Left renal pelvis (tissue), 4 donors: ENCODE measurements at regions not wholly inside any gene's neighbourhood (a gene's known extent, or its start where the extent isn't known, plus 50 kb on each side); places are given as distances from the start of the nearest gene placed in this dataset.
A peak's percentile ranks its signal among the peaks of the same experiment; 100 is the strongest.

ENCODE experiments used
- DNase-seq, 4 donors: peaks; one replicate each; pipeline ENCODE4 v3.0.0-alpha.2; 2013; ENCODE audit warnings: low read depth in 4 of 4, low spot score in 3 of 4

DNA sequence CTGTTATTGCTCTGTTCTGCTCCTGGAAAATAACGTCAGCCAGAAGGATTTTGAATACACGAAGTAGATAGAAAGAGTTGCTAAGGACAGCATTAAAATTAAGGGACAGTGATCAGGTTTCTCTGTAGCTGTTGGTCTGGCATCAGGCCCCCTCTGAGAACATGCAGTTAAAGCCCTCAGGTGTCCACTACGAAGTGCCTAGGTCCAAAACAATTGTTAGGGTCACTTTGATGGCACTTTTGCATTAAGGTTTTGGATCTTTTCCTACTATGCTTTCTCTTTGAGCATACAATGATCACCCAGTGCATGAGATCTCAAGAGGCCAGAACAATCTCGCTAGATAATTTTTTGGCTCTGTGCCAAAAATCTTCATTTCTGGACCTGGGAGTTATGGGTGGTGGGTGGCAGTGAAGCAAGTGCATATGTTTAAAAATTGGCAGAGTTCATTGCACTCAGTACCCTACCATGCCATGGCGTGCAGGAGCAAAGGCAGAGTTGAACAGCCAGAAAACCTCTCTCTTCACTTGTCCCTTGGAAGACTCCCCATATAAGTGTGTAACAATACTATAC lies 797.6 kb downstream of the ROBO2 start:
- no peak for DNase-seq

DNA sequence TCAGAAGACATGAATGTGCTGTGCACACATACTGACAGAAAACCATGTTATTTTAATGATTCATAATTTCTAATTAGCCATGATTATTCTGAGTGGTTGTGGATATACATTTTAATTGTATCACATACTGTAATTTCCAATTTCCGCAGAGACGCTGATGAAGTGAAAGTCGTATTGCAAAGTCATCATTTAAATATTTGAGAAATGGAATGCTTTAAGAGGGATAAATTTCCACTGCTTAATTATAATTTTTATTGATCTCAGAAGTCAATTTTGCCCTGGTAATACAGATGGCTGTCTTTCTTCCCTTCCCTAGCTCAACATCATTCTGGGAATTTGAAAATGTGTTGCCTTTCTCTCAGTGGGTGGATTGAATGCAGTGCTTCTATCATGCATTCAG lies 819.3 kb downstream of the ROBO2 start:
- DNase-seq = no peak

DNA sequence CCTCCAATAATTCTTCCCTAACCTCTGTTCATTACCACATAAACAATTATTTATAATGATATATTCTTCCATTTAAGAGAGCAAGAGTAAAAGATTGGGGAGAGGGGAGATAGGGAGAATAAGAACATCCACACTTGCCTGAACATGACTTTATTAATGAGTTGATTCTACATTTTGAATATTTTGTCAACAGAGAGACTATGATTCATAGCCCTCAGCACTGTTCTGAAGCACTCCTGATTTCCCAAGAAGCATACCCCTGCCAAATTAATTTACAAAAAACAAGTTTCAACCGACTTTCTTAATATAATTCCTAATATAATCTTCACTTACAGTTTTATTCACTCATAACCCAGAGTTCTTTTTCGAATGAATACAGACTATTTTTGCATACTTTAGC lies 828.8 kb downstream of the ROBO2 start:
- no peak for DNase-seq

DNA sequence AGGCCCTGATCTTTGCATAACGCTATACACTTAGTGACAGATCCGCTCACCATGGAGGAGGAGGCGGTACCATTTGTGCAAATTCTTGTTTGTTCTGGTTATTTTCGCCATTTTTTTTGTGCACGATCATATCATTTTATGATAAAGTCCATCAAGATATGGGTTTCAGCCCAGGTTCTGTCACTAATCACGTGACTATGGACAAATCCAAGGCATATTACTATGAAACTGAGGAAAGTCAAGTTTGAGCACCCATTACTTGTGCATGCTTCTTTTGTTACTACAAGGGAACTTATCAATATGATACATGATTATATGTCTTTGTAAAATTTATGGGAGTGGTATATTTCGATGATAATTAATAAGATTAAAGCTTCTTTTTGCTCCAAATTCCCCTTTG lies 829.5 kb downstream of the ROBO2 start:
- DNase-seq = no peak

DNA sequence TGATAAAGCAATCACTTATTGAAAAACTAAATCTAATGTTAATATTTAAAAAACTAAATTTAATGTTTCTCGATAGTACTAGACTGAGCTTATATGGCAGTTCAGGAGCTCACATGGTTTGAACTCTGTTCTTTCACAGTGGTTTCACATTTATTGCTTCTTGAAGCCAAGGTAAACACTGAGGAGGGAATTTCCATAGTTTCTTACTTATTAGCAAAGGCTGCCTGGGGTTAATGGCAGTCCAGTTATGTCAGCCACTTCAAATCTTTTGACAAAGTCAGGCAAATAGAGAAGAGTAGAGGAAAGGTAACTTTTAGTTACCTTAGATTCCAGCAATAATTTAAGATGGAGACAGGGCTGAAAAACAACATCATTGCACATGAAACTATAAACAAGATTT lies 831.5 kb downstream of the ROBO2 start:
- no peak for DNase-seq

DNA sequence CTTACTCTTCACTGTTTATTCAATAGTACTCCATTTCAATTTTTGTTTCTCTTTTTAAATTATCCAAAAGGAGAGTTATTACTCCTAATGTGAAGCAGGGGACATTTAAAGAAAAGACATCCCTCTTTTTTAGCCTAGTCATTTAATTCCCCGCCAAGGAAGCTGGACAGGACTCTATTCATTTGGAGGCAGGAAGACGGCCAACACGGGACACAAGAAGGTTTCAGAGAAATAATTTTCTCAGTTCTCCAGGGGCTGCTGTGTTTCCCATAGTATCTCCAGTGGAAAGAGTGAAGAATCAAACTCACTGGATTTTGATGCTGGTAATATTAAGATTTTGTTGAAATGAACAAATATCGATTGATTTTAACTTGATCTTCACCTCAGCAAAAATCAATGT lies 833.7 kb downstream of the ROBO2 start:
- no peak for DNase-seq

DNA sequence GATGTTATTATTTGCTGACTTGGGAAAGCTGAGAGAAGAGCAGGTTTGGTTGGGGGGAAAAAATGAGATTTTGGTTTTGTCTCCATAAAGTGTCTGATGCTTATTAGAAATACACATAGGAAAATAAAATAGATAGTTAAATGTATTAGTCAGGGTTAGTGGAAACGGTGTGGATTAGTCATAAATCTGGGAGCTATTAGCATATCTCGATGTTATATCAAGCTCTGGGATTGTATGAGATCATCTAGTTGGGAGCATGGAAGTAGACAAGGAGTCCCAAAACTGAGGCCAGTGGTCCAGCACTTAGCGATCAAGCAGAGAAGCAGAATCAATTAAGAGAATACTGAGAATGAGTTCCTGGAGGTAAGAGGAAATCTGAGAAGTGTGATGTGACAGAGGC lies 845.5 kb downstream of the ROBO2 start:
- no peak for DNase-seq

DNA sequence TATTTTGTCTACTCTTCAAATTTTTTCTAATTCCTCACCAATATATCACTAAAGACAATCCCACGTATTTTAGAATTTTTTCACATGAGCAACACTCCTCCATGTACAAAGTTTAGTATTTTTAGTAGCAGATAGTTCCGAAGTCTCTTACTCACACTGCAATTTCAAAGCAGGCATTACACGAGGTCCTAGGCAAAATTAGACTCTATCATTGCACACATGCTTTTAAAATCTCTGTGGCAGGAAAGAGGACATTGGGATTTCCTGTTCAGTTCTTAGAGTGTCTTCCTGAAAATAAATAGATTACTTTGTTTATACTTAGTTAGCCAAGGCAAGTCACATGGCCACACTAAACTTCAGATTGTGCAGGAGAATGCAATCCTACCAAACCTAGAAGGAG lies 847.7 kb downstream of the ROBO2 start:
- no peak for DNase-seq

DNA sequence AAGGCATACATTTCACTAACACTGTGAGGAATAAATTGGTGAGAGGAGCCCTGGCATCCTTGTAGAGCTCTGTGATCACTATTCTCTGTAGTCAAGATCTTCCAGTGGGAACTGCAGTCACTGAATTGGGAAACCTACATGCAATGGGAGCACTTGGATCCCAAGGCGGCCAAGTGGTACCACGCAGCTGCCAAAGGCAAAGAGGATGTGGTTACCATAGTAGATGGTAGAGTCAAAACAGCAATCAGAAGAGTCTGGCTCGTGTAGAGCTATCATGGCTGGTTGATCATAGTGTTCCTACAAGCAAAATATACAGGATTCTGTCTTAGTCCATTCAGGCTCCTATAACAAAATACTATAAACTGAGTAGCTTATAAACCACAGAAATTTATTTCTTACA lies 849.7 kb downstream of the ROBO2 start:
- DNase-seq = no peak

DNA sequence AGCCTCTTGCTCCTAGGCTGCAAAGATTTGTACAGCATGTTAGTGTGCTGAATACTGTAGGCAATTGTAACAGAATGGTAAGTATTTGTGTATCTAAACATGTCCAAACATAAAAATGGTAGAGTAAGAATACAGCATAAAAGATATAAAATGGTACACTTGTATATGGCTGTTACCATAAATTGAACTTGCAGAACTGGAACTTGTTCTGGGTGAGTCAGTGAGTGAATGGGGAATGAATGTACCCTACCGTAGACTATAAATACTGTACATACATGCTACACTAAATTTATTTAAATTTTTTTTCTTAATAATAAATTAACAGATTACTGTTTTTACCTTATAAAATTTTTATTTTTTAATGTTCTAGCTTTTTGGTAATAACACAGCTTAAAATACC lies 858.7 kb downstream of the ROBO2 start:
- no peak for DNase-seq

DNA sequence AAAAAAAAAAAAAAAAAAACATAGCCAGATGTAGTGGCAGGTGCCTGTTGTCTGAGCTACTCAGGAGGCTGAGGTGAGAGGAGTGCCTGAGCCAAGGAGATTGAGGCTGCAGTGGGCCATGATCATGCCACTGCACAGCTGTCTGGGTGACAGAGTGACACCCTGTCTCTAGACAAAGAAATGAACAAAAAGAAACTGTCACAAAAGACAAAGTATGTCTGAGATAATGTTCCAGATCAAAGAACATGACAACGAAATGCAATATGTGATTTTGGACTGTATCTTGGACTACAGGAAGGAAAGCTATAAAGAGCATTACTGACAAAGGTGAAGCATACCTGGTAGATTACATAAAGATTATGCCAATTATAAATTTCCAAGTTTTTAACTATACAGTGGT lies 862.8 kb downstream of the ROBO2 start:
- no peak for DNase-seq

DNA sequence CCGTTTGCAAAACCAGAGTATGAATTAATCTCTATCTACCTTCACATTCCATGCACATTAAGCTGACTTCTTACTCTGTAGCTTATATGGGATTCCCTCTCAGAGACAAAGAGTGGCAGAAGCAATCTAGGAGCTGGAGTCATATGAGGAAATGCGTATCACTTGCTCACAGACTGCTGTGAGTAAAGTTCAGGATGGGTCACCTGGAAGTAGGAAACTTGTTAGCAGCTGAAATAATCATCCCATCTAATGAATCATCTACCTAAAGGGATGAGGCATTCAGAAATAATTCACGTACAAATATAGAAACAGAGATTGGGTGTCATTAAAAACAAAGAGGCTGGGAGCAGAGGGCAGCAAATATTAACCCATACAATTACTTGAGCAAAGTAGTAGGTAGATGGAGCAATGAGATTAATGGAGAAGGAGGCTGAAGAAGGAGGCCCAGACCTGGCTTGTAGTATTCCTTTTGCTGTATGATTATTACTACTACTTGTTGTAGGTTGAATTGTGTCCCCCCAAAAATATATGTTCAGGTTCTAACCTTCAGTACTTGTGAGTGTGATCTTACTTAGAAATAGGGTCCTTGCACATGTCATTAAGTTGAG lies 866.3 kb downstream of the ROBO2 start:
- no peak for DNase-seq

DNA sequence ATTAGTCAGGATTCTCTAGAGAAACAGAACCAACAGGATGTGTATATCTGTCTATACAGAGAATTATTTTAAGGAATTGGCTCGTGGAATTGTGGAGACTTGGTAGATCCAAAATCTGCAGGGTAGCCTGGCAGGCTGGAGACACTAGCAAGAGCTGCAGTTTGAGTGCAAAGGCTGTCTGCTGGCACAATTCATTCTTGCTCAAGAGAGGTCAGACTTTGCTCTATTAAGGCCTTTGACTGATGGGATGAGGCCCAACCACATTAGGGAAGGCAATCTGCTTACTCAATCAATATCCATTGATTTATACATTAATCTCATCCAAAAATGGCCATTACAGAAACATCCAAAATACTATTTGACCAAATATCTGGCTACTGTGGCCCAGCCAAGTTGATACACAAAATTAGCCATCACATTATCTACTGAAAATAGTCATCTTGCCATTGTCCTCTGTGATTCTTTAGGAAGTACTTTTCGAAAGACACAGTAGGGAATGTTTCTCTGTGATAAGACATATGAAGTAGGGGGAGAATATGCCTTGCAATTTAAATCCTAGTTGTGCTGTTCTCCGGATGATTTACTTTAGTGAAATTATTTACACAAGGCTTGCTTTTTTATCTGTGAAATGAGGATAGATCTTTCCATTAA lies 873.8 kb downstream of the ROBO2 start:
- DNase-seq = no peak

DNA sequence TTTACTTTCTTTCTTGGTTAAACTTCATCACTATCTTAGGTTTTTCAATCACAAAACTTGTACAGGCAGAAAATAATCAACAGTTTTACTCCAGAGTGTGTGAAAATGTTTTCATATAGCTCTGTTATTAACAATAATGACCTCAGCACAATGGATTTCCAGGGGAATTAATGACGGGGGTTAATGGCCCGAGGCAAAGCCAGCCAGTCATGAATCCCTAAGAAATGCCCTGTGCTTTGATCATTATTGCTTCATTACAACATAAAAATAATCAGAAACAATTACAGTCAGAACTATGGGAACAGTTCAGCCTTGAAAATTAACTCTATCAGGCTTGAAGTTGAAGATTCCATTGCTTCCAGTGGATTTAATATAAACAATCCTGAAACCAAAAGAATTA lies 875.4 kb downstream of the ROBO2 start:
- no peak for DNase-seq

DNA sequence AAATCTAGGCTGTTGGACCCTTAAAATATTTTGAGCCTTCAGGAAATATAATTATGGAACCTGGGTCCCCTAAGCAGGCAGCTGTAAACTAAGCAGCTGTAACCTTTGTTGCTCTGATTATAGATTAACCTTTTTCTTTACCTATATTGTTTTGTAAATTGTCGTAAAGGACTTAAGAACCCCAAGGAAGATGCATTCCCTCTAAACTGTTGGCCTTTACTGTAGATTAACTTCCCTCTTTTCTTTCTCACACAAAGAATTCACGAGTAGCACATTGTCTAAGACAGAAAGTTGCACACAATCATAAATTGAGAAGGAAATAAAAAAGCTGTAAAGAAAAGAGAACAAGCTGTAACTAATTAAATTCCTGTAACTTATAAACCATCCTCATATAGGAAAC lies 877.3 kb downstream of the ROBO2 start:
- no peak for DNase-seq

DNA sequence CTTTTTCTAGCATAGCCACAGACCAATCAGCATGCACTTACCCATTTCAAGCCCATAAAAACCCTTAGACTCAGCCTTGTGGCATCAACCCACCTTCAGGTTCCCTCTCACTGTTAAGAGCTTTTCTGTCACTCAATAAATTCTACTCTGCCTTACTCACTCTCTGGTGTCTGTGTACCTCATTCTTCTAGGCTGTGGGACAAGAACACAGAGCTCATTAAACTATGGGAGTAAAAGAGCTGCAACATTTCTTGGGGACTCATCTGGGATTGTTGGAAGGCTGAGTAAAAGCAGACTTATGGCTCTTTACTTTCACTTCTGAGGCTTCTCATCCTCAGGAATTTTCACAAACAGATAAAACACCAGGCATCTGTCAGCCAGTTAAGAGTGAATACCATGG lies 879.3 kb downstream of the ROBO2 start:
- no peak for DNase-seq

DNA sequence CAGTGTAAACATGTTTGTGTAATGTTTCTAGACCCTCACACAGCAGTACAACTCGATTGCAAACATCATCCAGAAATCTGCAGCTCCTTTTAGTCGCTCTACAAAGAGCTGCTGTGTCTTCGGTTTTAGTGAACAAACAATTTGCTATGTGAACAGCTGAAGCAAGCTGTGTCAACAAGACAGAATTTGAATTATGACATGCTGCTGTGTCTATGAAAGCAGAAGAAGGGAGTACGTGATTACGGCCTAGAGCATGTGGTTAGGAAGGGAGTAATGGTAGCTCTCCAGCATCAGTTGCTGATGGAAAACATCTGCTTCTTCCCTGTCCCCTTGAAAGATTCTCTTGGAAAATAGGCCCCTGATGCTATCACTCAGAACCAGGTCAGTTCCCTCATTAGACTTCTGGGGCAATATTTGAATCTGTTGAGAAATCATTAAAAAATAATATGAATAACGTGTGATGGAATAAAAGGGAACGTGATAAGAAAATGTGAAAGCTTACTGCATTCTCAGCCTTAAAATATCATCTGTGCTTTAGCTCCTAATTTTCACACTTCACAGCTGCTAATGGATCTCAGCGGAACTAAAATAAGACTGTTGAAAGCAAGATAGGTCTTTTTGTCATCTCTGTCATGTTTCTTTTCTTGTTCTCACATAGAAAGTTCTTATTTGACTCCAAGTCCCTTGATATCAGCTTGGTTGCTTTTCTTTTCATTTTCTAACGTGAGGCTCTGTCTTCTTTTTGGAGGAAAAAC lies 891.5 kb downstream of the ROBO2 start:
- DNase-seq = peak; percentile 71 to 80 (median 76)

DNA sequence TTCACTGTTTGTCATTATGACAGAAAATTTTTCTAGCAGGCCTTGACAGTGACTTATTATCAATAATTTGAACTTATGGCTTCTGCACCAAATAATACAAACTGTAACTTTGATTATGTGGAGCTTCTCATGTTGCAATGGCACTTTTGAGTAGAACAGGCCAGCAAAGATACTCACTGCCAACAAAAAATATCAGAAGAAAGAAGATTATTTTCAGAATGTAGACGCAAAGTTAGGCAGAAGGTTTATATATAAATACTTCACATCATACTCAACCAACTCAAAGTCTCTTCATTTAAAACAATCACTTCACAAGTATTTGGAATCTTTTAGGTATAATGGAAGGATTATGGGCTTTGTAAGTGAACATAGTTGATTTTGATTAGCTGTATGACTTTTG lies 893.0 kb downstream of the ROBO2 start:
- DNase-seq = no peak

DNA sequence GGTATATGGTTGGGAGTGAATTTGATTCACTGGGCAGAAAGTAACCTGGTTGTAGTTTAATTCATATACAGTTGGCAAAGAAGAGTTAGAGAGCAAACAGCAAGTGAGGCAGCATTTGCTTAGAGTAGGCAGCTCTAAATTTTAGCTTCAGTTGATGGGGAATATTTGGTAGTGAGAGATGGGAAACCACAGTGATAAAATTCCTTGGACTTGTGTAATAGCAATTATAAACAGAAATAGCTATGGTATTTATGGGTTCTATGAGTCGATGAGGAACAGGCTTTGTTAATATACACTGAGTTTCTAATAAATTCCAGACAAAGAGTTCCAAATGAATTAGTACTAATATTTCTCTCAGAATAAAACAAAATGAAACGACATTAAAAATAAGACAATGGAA lies 894.0 kb downstream of the ROBO2 start:
- DNase-seq = no peak

DNA sequence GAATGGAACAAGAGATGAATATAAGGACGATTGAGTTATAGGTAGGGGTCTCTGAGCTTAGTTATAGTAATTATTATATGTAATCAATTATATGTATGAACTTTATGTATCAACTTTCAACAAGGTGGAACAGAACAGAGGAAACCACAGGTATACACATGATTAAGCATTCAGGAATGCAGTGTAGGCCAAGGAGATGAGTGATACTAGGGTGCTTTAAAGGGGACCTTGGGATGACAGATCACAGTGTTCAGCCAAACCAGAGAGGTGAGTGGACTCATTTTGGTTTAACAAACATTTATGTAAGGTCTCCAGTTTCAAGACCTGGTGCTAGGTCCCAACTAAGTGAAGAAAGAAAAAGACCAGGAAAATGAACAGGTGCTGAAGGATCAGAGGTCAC lies 895.5 kb downstream of the ROBO2 start:
- no peak for DNase-seq

DNA sequence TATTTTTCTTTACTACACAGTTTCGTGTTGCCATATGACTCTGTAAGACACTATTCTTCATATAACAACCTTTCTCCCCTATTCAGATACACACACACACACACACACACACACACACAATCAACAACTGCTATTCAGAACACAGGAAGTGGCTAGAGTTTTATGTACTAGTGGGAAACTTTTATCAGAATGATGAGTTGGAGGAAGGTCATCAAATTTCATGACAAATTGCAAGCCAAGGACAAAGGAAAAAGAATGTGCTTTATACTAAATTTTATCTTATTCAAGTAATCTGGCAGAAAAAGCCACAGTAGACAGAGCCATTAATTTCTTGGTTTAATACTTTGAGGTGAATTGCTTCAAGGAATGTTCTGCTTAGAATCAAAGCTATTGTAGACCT lies 899.8 kb downstream of the ROBO2 start:
- no peak for DNase-seq

DNA sequence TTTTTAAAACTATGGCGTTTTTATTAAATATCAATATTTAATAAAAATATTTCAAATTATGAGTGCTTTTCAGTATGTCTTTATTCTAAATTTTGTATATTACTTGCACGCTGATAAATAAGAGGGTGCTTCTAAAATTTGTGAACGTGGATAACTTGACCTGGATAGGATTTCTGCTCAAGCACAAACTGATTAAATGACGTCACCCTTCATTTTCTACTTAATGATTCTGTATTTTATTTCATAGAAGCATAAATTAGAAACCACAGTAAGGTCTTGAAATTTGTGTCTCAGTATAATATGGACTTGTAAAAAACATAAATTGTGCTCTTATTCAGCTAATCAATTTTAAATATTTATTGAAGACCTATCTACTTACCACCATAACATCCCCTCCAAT lies 903.7 kb downstream of the ROBO2 start:
- no peak for DNase-seq
